NOMO-1 (cell line): ENCODE measurements at regions not wholly inside any gene's neighbourhood (a gene's known extent, or its start where the extent isn't known, plus 50 kb on each side); places are given as distances from the start of the nearest gene placed in this dataset.
"Not testable (repeated sequence)": the region's sequence is repeated elsewhere in the genome, so short reads cannot be mapped to it uniquely, and the experiment has no call there.

Experiments used
- DNase-seq, 2 experiments: peaks; one replicate each; lab custom pipeline; 2025; ENCODE audit not compliant: unreplicated experiment in 2 of 2; lab: John Stamatoyannopoulos, UW

DNA sequence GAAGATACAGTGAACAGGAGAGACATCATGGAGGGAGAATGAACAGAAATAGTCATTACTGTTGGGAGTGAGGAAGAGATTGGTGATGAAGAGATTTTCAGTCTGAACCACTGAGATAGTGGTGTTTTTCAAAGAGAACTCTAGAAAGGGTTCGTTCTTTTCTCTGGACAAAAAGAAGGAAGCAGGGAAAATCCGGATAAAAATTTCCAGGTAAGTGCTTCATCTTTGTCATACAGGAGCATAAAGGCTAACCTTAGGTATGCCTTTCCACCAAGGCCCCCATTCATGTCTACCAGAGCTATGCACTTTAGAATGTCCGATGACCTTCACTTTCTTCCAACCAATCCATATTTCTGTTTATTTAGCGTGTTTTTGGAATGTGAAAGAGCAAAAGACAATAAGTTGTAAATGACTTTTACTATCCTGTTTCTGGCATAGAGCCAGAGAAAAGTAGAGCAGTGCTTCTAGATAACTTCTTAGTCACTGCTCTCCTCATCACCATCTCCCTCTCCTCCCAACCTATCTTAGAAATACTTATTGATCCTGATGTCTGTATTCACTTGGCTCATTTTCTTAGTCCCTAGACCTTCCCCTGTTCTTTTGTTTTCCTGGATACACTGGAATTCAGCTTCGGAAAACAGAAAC is 116.5 kb downstream of the TTC6 start:
- no peak for DNase-seq

DNA sequence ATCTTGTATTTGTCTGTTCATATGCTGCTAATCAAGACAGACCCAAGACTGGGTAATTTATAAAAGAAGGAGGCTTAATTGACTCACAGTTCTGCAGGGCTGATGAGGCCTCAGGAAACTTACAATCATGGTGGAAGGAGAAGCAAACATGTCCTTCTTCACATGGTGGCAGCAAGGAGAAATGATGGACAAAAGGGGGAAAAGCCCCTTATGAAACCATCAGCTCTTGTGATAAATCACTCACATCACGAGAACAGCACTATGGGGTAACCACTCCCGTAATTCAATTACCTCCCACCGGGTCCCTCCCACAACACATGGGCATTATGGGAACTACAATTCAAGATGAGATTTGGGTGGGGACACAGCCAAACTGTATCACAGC is 117.0 kb downstream of the TTC6 start:
- DNase-seq = not testable (repeated sequence)

DNA sequence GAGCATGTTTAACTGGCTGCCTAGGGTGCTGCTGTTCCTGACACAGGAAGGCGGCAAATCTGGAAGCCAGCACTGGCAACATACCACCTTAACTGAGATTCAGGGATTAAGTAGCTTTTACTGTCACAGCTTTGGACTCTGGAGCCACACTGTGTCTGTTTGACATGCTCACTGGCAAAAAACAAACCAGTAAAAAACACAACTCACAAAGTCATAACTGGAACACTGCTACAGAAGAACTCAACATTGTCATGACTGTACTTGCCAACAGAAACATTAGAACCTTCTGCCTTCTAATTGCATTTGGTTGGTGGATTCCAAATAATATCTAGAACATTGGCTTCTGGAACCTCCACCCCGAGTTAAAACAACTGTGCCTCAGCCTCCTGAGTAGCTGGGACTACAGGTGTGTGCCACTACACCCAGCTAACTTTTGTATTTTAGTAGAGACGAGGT is 117.6 kb downstream of the TTC6 start:
- no peak for DNase-seq

DNA sequence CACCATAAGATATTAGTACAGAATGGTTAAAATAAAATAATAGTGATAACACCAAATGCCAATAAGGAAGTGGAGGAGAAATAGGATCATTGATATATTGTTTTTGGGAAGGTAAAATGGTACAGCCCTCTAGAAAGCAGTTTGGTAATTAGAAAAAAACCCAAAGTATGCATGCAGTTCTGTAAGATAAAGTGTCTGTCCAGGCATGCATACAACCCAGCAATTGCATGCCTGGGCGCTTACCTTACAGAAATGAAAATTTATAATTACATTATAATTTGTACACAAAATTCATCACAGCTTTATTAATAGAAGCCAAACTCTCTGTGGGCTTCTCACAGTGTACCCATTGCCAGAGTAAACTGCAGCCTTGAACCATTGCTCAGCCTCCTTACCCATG is 124.7 kb downstream of the TTC6 start:
- no peak for DNase-seq

DNA sequence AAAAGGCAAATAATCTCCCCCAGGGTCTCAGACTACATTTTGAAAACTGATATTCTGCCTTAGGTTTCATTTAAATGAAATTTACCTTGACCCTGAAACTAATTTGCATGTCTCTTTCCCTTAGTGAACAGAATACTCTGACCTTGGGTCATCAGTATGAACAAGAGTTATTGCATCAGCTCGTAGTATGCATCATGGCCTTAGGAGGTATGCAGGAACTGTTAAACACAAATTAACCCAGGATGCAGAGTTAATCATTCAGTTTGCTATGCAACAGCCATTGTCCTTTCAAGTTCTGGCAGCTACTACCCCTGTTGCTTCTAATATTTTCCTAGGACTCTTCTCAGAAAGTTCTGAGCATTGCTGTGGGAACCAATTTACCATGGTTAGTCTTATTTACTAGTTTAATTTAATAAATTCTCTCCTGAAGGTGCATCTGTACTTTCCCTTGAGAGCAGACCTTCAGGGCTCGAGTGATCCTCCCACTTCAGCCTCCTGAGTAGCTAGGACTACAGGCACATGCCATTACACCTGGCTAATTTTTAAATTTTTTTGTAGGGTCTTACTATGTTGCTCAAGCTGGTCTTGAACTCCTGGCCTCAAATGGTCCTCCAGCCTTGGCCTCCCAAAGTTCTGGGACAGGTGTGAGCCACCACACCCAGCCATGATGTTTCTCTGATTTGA is 126.7 kb downstream of the TTC6 start:
- no peak for DNase-seq

DNA sequence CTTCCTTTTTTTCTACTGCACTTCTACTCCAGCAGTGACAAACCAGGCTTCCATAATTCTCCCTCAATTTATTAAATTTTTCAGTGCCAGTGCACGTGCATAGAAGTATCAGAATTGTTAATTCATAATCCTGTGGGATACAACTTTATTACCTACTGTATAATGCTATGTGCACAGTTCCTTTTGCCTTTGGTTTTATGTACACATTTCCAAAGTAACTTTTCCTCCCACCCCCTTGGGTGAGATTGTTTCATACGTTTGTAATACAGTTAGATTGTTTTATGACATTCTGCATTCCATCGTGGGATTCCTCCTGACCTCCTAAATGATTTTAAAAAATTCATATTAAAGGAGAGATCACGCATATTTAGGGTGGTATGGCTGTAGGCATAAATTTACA is 128.1 kb downstream of the TTC6 start:
- no peak for DNase-seq

DNA sequence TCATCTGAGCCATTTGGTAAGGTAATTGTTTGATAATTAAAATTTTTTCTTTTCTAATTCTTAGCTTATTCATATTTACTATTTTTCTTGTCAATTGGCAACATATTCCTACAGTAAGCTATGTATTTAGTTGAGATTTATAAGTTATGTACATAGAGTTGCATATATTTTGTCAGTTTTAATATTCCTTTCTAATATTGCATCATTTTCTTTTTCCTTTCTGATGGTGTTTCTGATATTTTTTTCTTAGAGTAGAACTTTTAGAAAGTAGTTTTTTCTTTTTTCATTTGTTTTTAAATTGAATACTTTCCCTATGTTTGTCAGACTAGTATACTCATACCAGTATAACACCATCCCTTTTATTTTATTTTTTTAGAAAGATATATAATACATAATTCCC is 131.3 kb downstream of the TTC6 start:
- no peak for DNase-seq

DNA sequence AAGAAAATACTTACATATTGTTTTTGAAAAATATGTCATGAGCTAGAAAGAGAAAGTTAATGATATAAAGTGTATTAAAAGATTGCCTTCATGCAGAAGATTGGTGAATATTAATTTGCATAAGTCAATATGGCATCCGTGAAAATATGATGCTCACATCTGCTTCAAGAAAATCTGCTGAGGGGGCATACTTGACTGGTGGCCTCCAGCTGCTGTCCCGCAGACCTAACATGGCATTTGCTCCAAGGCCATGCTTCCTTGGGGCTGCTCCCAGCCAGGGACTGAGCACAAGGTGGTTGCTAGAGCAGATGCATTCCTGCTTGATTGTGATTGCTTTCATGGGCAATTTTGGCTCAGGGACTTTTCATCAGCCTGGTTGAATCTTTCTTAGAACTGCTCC is 133.8 kb downstream of the TTC6 start:
- DNase-seq = no peak

DNA sequence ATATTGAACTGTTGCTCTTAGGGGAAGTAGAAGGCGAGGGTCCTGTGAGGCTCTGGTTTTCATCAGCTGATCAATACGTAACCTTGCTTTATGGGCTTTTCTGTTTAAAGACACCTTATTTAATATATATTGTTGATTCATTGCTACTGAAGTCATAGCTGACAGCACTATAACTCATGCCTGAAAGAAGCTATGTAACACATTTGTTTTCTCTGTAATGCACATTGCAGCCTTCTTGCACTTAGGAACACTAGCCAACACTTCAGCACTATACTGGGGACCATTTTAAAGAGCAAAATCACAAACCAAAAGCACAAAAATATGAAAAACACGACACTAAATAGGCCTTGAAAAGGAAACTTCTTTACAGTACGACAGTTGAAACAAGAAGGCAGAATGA is 135.7 kb downstream of the TTC6 start:
- no peak for DNase-seq

DNA sequence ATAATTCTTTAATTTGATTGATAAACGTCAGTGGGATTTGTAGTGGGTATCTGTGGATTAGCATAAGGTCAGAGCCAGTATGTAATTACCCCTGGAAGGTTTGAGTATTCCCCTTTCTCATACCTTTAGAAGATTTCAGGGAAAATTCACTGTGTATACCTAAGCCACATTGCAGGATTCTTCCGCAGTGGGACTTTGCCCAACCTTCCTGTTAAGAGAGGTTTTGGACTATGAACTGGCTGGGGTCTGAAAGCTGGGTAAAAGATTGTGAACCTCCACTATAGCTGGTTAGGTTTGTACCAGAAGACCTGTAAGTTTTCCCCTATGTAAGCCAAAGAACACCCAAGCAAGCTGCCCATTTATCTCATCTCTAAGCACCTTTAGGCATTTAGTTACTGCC is 150.2 kb downstream of the TTC6 start:
- DNase-seq = no peak

DNA sequence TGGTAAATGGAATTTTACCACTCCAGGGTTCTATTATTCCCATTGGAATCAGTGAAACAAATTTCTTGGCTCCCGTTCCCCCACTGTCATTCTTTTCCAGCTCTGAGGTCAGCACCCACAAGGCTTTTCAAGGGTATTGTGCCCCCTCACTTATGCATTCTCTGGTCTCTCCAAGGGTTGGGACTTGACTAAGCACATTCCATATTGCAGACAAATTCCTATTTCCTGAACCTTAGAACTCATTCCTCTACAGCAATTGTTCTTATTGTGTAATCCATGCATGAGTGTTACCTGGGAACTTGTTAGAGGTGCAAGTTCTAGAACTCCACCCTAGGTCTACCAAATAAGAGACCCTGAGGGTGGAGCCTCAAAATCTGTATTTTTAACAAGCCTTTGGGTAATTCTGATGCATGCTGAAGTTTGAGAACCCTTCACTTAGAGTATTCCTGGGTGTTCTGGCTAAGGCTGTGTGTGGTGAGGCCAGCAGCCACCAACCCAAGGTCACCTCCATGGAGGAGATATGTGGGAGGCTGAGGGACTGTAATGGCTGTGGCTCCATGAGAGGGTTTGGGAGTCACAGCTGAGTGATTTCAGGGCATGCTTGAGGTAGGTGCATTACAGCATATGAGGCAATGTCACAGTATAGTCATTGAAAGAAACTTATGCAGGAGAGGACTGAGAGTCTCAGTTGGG is 150.9 kb downstream of the TTC6 start:
- DNase-seq = no peak

DNA sequence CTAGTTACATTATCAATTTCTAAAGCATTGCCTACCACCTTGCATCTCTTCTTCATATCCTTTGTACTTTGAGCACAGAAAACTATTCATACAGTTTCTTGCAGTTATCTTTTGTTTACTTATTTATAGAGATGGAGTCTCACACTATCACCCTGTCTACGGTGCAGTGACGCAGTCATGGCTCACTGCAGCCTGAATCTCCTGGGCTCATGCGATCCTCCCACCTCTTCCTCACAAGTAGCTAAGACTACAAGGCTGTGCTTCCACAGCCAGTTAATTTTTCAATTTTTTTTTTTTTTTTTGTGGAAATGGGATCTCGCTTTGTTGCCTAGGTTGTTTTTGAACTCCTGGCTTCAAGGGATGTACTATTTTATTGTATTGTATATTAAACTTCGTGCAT is 158.0 kb downstream of the TTC6 start:
- no peak for DNase-seq

DNA sequence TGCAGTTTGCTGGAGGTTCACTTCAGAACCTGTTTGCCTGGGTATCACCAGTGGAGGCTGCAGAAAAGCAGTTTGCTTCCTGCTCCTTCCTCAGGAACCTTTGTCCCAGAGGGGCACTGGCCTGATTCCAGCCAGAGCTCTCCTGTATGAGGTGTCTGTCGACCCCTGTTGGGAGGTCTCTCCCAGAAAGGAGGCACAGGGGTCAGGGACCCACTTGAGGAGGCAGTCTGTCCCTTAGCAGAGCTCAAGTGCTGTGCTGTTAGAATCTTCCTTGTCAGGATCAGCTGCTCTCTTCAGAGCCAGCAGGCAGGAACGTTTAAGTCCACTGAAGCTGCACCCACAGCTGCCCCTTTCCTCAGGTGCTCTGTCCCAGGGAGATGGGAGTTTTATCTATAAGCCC is 164.8 kb downstream of the TTC6 start:
- DNase-seq = not testable (repeated sequence)

DNA sequence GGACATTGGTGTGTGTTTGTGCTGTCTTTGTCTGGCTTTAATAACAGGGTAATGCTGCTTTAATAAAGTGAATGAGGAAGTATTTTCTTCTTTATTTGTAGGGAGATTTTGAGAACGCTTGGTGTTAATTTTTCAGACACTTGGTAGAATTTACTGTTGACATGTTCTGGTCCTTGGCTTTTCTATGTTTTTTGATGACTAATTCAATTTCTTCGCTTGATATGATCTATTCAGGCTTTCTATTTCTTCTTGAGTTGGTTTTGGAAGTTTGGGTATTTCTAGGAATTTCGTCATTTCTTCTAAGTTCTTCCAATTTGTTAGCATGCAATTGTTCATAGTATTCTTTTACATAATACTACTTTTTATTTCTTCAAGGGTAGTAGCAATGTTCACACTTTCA is 167.8 kb downstream of the TTC6 start:
- DNase-seq = no peak

DNA sequence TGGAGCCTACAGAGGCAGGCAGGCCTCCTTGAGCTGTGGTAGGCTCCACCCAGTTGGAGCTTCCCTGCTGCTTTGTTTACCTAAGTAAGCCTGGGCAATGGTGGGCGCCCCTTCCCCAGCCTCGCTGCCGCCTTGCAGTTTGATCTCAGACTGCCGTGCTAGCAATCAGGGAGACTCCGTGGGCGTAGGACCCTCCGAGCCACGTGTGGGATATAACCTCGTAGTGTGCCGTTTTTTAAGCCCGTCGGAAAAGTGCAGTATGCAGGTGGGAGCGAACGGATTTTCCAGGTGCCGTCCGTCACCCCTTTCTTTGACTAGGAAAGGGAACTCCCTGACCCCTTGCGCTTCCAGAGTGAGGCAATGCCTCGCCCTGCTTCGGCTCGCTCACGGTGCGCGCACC is 176.9 kb downstream of the TTC6 start:
- not testable (repeated sequence) for DNase-seq

DNA sequence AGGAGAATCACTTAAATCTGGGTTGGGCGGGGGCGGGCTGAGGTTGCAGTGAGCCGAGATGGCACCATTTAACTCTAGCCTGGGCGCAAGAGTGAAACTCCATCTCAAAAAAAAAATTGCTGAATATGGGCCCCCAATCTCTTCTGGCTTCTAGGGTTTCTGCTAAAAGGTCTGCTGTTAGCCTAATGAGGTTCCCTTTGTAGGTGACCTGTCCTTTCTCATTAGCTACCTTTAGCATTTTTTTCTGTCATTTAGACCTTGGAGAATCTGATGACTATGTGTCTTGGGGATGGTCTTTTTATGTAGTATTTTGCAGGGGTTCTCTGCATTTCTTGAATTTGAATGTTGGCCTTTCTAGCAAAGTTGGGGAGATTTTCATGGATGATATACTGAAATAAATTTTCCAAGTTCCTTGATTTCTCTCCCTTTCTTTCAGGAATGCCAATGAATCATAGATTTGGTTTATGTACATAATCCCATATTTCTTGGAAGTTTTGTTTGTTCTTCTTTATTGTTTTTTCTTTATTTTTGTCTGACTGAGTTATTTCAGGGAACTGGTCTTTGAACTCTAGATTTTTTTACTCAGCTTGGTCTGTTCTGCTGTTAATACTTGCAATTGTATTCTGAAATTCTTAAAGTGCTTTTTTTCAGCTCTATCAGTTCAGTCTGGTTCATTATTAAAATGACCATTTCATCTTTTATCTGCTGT is 181.5 kb downstream of the TTC6 start:
- DNase-seq = no peak

DNA sequence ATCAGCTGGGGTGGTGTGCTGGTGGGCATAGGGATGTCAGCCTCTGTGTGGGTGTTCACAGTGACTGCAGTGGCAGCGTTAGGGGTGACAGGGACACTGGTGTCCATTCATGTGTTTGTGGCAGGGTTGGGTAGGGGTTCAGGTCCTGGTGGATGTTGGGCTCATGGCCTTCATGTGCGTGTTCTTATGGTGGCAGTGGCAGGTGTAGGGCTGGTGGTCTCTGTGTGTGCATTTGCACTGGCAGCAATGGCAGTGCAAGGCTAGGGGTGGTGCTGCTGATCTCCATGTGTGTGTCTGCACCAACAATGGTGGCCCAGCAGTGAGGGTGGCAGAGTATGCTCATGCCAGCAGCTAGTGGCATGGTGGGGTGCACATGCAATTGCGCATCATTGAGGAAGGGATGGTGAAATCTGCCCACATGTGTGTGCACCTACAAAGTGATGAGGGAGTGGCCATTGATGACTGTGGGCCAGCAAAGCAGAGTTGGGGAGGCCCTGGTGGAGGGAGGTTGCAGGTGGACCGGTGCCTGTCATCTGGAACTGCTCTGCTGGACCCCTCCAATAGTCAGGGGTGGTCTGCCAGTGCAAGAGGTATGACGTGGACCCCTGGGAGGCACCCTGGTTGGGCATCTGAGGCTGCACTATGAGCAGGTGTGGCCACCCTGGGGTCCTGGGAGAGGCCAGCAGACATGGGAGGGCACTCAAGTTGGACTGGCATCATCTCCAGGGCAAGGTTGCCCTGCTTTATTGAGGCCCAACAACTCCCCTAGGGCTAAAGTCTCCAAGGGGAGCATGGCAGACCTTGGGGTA is 182.9 kb downstream of the TTC6 start:
- DNase-seq = no peak

DNA sequence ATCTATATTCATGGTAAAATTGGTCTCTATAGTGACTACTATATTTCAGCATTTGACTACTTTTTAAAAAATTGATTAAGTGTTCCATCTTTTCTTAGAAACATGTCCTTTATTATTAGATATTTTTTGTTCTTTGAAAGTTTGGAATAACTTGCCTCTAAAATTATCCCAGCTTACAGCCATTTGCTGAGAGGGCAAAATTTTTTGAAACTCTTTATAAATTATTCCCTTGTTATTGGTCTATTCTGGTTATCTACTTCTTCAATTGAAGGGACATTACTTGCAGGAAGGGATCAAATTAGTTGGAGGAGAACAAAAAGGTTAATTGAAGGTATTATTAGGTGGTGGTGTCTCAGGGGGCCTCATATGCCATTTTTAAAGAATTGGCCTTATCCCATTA is 184.1 kb downstream of the TTC6 start:
- DNase-seq = no peak

DNA sequence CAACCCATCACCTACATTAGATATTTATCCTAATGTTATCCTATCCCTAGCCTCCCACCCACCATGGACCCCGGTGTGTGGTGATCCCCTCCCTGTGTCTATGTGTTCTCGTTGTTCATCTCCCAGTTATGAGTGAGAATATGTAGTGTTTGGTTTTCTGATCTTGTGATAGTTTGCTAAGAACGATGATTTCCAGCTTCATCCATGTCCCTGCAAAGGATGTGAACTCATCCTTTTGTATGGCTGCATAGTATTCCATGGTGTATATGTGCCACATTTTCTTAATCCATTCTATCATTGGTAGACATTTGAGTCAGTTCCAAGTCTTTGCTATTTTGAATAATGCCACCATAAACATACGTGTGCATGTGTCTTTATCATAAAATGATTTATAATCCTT is 185.3 kb downstream of the TTC6 start:
- DNase-seq = not testable (repeated sequence)

DNA sequence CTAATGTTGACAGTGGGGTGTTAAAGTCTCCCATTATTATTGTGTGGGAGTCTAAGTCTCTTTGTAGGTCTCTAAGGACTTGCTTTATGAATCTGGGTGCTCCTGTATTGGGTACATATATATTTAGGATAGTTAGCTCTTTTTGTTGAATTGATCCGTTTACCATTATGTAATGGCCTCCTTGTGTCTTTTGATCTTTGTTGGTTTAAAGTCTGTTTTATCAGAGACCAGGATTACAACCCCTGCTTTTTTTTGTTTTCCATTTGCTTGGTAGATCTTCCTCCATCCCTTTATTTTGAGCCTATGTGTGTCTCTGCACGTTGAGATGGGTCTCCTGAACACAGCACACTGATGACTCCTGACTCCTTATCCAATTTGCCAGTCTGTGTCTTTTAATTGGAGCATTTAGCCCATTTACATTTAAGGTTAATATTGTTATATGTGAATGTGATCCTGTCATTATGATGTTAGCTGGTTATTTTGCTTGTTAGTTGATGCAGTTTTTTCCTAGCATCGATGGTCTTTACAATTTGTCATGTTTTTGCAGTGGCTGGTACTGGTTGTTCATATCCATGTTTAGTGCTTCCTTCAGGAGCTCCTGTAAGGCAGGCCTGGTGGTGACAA is 188.9 kb downstream of the TTC6 start:
- not testable (repeated sequence) for DNase-seq
